ENCODE measurements at regions not wholly inside any gene's neighbourhood (a gene's known extent, or its start where the extent isn't known, plus 50 kb on each side); places are given as distances from the start of the nearest gene placed in this dataset.

DNA sequence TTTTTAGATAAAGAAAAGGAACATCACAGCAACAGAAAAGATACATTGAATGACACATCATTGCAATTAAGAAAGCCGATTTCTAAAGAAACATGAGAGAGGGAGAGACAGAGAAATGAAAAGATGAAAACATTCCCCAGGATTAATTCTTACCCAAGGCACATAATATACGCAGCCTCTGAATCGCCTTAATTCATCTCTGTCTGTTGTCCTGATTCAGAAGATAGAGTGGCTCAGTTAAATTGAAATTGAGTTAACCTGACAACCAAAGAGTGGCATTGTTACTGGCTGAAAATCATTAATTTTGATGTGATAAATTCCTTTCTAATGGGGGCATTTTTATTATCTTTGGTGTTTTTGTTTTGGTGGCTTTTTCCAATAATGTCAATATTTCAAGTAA, 701.9 kb downstream of the EDEM1 start:
- TF ChIP-seq CBX5 (IDR thresholded peaks at IDR 0.05; ENCODE audit: borderline replicate concordance, low read depth) (no peak), SP1 (CRISPR knock-in tag; IDR thresholded peaks at IDR 0.05) (no peak), IRF1 (CRISPR knock-in tag; IDR thresholded peaks at IDR 0.05; ENCODE audit: borderline replicate concordance) (no peak), ZNF583 (CRISPR knock-in tag; IDR thresholded peaks at IDR 0.05) (no peak), STAT6 (CRISPR knock-in tag; IDR thresholded peaks at IDR 0.05) (no peak), SMARCA4 (IDR thresholded peaks at IDR 0.05) (no peak), HMBOX1 (IDR thresholded peaks at IDR 0.05) (no peak), CHD4 (IDR thresholded peaks at IDR 0.05; ENCODE audit: insufficient read depth, insufficient replicate concordance, low read depth, low read length, poor library complexity, severe bottlenecking) (no peak), YY1 (IDR thresholded peaks at IDR 0.05; ENCODE audit: borderline replicate concordance in 1 of 3, control insufficient read depth in 1 of 3, extremely low read depth in 1 of 3, insufficient read depth in 3 of 3, insufficient read length in 1 of 3, insufficient replicate concordance in 2 of 3, low read depth in 1 of 3, low read length in 2 of 3) (no peak), NFE2L1 (tag; IDR thresholded peaks at IDR 0.05; ENCODE audit: borderline replicate concordance, low read depth) (no peak), POLR2A (conservative IDR thresholded peaks at IDR 0.05) (no peak)
